LNCaP clone FGC (cell line): ENCODE measurements at regions not wholly inside any gene's neighbourhood (a gene's known extent, or its start where the extent isn't known, plus 50 kb on each side); places are given as distances from the start of the nearest gene placed in this dataset.

Source experiments
- DNase-seq: peaks from one replicate; pipeline ENCODE4 v3.0.0-alpha.2; 2011; ENCODE audit warnings: low read depth
- H3K4me3 ChIP-seq: 2 replicates; pipeline ENCODE4 v1.5.1; 2011; ENCODE audit warnings: mild to moderate bottlenecking, low read depth, low read length, control low read depth
- CTCF ChIP-seq: IDR thresholded peaks from 2 replicates; pipeline ENCODE4 v1.5.1; 2012; ENCODE audit warnings: mild to moderate bottlenecking; ENCODE audit not compliant: control insufficient read depth, insufficient read depth; ENCODE audit errors: extremely low read depth

- TF ChIP-seq CTCF, result no peak
- DNase-seq, result no peak
- no peak overlapping the region for H3K4me3 ChIP-seq
Observed at GRCh38 chr2:2751715-2752315, 420.7 kb upstream of the MYT1L start.

GRCh38 chr2:2750867-2751714 lies 420.0 kb upstream of the MYT1L start:
- no peak for TF ChIP-seq CTCF

GRCh38 chr2:2749206-2749598 lies 418.1 kb upstream of the MYT1L start:
- no peak overlapping the region for H3K4me3 ChIP-seq
- no peak for TF ChIP-seq CTCF
- DNase-seq, result no peak

More at GRCh38 chr2:2750867-2751714, 420.0 kb upstream of the MYT1L start:
- H3K4me3 ChIP-seq, result no peak overlapping the region
- no peak for DNase-seq

GRCh38 chr2:2748399-2749205 lies 417.5 kb upstream of the MYT1L start:
- DNase-seq, result no peak
- no peak for TF ChIP-seq CTCF
- no peak overlapping the region for H3K4me3 ChIP-seq

GRCh38 chr2:2747797-2748301 lies 416.8 kb upstream of the MYT1L start:
- no peak for TF ChIP-seq CTCF
- no peak overlapping the region for H3K4me3 ChIP-seq
- no peak for DNase-seq

GRCh38 chr2:2746731-2747130 lies 415.7 kb upstream of the MYT1L start:
- no peak for TF ChIP-seq CTCF
- H3K4me3 ChIP-seq, result no peak overlapping the region
- no peak for DNase-seq
